ENCODE measurements at regions not wholly inside any gene's neighbourhood (a gene's known extent, or its start where the extent isn't known, plus 50 kb on each side); places are given as distances from the start of the nearest gene placed in this dataset.
"Not testable (repeated sequence)": the region's sequence is repeated elsewhere in the genome, so short reads cannot be mapped to it uniquely, and the experiment has no call there.

DNA sequence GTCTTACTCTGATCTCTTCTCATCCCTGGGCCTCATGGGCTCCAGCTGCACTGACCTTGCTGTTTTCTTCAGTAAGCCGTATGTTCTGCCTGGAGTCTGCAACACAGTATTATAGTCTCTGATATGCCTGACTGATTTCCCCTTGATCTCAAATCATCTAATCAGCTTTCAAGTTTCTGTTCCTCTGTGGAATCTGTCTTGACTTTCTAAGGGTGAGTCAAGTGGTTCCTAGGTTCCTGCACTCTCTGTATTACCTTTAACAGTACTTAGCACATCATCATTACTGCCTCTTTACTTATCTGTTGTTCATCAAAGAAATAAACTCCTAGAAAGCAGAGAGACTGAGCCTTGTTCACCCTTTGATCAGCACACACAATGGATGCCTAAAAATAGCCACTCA is 350.7 kb downstream of the LMO7 start:
- no peak for DNase-seq (ENCODE audit: extremely low read depth, low read depth, low spot score)

DNA sequence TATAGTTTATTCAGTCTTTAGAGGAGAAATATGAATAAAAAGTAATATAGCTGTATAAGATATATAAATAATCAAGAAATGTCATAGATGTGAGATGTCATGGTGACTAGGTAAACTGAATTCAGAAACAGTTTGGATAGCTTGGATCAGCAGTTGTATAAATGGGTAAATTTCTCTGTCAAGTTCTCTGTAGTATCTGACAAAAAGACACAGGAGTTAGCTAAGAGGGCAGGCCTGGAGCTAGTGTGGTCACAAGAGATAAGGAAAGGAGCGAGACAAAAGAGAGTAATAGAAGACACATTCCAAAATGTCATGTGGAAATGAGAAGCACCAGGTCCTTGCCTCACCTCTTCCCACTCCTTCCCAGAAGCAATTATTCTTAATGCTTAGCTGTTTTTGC is 349.0 kb downstream of the LMO7 start:
- no peak for DNase-seq (ENCODE audit: extremely low read depth, low read depth, low spot score)

DNA sequence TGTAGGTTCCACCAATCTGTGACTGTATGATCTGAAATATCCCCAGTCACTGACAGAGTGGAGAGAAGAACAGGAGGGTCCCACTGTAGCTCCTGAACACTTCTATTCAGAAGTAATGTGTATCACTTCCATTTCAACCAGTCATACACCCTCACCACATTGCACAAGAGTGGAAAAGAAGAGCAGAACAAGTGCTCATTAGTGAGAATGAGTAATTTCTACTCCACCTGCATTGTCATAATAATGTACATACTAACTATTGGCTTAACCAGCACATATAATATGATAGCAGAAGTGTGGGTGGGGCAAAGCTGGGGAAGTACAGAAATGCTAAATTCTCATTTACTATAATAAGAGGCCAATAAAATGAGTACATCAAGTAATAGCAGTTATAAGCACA is 342.7 kb downstream of the LMO7 start:
- no peak for DNase-seq (ENCODE audit: extremely low read depth, low read depth, low spot score)

DNA sequence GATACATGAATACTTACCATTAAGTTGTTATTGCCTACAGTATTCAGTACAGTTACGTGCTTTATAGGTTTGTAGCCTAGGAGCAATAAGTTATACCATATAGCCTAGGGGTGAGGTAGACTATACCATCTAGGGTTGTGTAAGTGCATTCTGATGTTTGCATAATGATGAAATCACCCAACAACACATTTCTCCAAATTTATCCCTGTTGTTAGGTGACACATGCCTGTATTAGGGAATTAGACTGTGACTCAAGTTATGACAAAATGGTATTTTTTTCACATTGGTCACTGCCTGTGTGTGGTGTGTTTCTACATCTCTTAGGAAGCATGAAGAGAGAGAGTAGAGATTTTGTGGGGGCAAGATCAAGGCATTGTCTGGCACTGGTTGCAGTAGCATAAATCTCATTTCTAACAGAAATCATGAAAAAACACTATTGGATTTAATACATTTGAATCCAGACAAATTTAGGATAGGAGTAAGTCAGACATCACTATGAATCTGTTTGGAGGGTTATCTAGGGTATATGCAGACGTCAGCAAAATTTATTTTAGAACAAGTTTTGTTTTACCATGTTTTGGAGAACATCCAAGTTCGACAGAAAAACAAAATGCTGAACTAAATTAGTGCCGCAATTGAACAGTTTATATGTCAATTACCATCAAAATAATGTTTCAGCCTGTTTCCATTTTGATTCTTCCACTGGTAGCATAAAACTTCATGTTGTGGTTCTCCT is 332.1 kb downstream of the LMO7 start:
- no peak for DNase-seq (ENCODE audit: extremely low read depth, low read depth, low spot score)

DNA sequence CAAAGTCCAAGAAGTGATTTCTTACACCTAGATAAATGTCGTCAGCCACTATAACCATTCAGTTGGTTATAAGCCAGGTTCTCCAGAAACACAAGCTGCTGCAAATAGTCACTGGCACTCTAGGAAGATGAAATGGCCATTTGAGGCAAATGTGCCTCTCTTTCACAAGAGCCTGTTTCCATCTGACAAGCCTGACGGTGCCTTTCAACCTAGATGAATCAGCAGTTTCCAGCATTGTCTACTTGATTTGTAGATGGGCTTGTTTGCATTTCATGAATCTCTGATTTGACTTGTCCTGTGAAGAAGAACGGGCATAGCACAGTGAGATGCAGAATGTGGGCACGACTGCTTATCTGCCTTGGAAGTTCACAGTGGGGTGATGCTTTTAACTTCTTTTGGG is 327.2 kb downstream of the LMO7 start:
- DNase-seq (ENCODE audit: extremely low read depth, low read depth, low spot score): no peak

DNA sequence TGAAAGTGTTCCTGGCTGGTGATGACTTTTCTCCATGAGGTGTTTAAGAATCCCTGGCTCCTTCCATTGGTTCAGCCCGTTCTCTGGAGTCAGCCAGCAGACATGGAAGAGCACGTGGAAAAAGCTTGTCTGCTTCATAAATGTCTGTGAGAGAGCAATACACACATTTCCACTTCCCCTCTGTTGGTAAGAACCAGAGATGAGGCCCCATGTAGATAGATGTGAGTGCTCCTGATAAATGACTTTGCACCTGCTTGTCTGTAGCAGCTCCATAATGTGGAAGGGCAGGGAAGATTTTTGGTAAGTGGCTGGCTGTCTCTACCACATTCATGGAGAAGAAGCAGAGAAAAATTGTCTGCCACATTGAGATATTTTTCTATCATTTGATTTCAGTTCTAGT is 325.8 kb downstream of the LMO7 start:
- DNase-seq (ENCODE audit: extremely low read depth, low read depth, low spot score): no peak

DNA sequence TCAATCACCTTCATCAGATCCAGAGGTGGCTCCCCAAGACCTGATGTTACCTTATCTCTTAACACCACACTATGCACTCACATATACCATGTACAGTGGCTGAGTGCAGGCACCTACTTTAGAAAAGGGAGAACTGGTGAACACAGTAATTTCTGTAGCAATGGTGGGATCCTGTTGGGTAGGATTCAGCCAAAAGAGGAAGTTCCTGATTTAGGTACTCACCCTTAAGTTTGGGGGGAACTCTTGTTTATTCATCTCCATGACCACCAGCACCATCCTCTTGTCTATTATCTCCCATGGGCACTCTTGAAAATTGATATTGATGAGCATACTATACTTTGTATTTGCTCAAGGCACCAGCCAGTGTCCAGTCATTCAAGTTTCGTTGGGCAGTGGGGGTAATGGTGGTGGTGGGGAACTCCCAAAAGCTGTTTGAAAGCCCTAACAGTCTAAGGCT is 324.4 kb downstream of the LMO7 start:
- no peak for DNase-seq (ENCODE audit: extremely low read depth, low read depth, low spot score)

DNA sequence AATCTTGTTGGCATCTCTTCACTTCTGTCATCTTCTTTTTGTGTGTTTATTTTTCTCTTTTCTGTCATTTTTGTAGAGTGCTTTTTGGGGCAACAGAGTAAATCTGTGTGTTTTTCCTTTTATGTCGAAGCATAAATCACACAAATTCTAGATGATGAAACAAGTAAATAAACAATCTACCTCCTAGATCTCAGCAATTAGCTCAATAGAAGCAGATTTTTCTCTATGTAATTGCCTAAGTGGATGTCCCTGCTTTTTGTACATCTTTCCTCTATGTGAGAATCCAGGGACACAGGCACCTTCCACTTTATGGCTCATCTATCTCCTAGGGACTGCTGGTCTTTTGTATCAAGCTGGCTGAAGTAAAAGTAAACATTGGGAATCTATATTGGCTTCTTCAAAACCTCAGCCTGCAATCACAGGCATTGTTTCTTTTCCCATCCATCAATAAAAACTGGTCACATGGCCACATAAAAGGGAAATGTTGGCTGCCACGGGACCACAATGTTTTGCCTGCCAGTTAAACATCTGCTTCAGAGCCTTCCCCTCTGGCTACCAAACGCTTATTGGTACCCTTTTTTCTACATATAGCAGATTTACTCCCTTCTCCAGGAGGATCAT is 323.8 kb downstream of the LMO7 start:
- DNase-seq (ENCODE audit: extremely low read depth, low read depth, low spot score): no peak

DNA sequence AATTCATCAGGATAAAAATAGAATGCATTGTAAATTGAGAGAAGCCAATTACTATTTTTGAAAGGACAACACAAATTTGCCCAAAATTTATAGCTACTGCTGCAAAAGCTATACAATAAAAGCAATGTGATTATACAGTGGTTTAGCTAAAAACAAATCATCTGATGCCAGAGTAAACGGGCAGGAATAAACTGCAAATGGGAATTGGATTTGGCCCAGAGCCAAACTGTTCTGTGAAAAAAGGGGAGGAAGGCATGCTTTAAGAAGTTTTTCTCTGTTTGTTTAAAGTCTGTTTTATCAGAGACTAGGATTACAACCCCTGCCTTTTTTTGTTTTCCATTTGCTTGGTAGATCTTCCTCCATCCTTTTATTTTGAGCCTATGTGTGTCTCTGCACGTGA is 317.5 kb downstream of the LMO7 start:
- DNase-seq (ENCODE audit: extremely low read depth, low read depth, low spot score): not testable (repeated sequence)

DNA sequence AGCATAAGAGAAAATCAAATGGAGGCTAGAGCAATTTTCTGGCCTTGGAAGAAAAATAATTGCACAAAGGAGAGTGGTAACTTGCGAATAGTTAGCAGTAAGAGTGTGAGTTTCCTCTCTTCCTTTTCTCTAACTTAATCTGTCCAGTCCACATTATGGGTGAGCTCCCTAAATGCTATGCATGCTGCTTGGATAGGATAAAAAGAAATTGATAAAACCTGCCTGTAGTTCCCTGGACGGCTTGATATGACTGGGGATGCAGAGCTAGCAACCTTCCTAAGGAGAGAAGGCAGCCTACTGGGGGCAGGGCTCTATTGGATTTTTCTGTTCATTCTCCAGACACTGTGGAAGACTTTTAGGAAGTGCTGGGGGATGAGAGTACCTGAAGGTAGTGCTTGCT is 311.3 kb downstream of the LMO7 start:
- DNase-seq (ENCODE audit: extremely low read depth, low read depth, low spot score): no peak

DNA sequence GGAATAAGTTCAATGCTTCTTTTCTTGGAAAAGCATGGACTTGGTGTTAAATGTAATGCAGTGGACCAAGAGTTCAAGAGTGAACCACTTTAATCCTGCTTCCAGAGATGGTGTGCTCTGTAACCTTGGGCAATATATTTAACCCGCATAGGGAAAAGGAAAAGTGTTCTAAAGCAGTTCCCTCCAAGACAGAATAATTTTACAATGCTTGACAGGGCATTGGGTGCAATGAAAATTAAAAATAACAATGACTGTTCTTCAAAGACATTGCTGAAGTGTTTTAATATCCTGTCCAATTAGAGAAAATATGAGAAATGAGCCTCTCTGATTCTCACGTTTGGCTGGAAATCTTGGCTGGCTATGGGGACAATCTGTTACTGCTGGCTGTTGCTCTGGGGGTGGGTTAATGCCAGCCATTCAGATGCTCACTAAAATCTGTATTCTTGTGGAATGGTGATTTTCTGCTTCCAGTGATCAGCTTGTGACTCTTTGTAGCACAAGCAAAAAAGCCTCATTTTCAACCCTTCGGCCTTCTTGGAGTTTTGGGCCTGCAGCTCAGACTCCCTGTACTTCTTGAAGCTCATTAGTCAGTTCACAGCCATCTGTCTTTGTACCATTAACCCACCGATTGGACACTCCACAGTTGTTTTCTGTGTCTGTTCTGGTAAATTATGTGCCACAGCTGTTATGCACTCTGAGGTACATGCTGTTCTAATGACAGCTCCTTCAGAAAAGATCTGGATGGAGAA is 310.6 kb downstream of the LMO7 start:
- no peak for DNase-seq (ENCODE audit: extremely low read depth, low read depth, low spot score)

DNA sequence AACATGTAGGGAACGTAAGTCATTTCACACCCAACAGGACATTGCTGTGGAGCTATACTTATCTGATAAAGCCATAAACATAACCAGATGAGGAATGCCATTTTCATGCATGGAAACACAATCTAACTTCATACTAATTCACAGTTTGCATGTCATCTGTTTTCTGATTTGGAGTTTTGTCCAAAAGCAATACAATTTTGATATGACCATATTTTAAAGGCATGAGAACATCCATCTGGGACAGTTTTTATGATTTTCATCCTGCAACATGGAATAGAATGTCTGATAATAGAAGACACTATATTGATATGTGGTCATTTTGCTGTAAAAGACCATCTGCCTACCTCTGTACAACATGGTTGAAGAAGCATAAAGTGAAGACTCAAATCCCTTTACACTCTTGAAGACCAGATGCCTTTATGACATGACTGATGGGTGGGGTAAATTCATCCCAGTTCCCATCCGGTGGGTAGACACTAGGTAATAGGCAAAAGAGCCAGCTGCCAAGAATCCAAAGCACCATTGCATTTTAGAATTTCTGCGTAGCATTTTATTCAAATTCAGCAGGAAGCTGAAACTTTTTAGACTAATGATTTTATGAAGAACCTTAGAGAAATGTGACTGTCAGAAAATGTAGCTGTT is 309.8 kb downstream of the LMO7 start:
- DNase-seq (ENCODE audit: extremely low read depth, low read depth, low spot score): no peak

DNA sequence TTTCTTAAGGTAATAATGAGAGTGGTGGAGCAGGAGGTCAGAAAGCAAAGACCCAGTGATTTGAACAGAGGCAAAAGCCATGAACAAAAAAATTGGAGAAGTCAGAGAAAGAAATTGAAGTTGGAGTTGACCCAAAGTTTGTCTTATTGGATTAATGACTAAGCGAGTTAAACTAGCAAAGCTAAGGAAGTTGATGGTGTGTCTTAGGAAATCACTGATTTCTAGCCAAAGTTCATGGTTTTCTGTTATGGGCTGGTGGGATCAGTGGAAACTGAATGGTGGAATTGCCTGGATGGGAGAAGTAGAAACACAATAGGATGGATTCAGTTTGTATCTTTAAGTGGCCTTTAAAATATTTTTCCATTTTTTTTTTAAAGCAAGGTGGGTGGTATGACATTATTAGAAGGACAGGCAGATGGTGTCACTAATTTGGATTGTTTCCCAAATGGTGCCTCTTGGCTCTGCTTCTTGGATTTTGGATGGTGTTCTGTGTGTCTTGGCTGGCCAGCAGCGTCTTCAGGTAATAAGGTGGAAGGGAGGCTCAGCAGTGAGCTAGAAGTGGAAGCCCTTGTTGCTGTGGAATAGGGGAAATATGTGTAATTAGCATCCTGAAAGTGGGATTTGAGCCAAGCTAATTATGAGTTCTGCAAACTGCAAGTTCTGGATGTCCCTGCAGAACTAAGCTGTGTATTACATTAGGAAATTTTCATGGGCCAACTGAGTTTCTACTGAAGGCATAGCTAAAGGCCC is 302.9 kb downstream of the LMO7 start:
- DNase-seq (ENCODE audit: extremely low read depth, low read depth, low spot score): no peak

DNA sequence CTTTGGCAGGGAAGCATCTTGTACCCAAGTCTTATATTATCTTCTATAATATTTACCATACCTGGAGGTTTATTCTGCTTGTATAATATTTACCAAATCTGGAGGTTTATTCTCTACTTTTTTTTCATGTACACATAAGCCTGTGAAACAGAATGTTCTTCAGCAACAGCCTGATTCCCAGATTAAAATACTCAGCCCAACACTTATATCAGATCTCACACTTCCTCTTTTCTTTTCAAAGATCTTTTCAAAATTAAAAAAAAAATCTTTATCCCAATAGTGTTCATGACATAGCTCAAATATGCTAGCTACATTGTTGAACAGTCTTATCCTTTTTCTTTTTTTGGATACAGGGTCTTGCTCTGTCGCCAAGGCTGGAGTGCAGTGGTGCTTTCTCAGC is 300.7 kb downstream of the LMO7 start:
- DNase-seq (ENCODE audit: extremely low read depth, low read depth, low spot score): no peak

DNA sequence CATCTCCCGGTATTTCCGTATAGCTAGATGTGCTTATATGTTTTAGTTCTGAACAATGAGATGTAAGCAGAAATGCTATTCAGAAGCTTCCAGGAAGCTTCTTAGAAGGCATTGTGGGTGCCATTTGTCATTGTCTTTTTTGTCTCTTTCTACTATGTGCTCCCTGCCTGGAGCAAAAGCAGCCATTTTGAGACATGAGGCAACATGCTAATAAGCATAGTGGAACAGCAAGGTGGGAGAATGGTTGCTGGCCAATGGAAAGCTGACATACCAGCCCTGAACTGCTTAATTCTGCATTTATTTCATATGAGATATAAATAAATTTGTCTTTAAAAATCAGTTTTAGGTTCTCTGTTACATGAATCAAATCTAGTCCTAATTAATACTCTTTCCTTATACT is 299.7 kb downstream of the LMO7 start:
- no peak for DNase-seq (ENCODE audit: extremely low read depth, low read depth, low spot score)

DNA sequence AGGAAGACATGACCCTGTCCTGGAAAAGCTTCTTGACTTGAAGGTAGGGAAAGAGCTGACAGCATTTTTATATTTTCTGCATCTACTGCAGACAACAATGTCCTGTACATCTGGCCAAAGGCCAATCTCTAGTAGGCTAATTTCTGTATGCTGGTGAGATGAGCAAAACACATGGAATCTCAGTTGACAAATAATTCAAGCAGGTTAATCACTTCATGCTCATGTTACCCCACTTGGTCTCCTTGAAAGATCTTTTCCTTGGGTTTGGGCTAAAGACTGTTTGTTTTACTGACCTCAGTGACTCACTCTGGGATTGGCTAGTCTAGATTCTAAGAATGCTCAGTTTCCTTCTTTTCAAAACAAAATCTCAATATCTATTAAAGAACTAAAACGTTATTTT is 298.8 kb downstream of the LMO7 start:
- DNase-seq (ENCODE audit: extremely low read depth, low read depth, low spot score): no peak

DNA sequence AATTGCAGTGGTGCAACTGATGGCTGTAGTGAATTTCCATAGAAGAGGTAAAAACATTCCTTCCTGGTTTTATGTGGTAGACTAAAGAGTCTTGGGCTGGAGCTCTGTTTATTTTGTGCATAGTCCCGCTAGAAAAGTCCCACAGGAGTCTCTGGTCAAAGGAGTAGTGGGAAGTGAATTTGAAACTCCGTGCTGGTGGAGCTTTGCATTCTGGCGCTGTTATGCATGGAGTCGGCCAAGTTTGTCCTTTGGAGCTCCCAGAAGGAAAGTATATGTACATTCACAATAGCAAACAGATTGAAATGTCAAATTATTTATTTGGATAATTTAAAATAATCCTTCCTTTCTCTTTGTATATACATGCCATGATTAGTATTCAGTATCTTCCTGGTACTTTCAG is 296.5 kb downstream of the LMO7 start:
- DNase-seq (ENCODE audit: extremely low read depth, low read depth, low spot score): no peak

DNA sequence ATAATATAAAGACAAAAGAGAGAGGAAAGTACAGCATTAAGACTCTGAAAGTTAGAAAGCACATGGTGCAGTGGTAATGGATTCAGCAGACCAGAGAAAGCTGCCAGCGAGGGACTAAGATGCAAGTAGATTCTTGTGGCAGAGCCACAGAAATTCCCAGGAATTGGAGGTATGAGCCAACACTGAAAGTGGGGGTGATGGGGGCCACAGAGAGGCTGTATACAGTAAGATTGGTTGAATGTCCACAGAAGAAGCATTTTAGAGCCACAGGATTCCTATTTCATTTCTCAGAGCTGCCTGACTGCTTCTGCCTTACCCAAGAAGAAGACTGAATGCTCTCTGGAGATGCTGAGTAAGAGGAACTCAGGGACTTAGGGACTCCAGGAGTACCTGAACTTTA is 295.0 kb downstream of the LMO7 start:
- no peak for DNase-seq (ENCODE audit: extremely low read depth, low read depth, low spot score)

DNA sequence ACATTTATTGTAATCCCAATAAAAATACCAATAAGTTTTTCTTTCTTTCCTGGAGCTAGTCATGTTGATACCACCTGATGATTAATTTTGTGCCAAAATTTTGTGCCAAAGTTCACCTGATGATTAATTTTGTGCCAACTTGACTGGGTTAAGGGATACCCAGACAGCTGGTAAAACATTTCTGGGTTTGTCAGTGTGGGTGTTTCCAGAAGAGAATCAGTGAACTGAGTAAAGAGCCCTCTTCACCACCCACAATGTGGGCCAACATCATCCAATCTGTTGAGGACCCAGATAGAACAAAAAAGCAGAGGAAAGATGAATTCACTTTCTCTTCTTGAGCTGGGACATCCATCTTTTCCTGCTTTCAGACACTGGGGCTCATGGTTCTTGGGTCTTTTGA is 292.9 kb downstream of the LMO7 start:
- DNase-seq (ENCODE audit: extremely low read depth, low read depth, low spot score): no peak

DNA sequence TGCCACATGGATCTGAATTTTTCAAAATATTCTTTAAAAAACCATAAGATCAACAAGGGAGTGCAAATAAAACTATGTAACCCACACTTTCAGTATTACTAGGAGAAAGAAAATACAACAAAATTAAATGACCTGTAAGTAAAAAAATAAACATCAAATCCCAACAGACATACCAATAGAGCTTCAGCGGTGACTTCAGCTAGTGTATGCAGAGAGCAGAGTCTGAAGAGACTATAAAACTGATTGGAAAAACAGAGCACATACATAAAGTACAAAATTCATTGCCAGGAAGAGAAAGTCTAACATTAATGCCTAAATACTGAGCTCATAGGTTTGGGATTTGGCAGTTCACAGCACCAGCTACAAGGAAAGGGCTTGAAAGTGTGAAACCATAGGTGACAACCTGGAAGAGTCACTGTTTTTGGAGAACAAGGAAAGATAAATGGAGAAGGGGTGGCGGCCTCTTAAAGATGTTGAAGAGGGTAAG is 291.1 kb downstream of the LMO7 start:
- no peak for DNase-seq (ENCODE audit: extremely low read depth, low read depth, low spot score)

DNA sequence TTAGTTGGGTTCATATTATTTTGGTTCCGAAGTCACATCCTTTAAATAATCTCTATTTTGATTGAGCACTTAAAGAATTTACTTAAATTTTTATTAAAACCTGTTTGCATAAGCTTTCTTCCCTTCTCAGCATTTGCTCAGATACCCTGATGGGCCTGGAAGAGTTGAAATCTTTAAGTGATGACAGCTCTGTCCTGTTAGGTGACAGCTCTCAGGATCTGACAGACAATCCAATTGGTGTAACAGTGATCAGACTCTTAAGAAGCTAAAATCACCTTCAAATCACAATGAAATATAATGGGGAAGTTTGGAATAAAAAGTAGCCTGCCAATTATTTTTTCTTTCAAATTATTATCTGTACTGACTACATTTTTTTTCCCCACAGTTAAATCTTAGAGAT is 284.4 kb downstream of the LMO7 start:
- no peak for DNase-seq (ENCODE audit: extremely low read depth, low read depth, low spot score)

Measured in glomerular endothelial cell (primary cell).